ENCODE measurements at regions not wholly inside any gene's neighbourhood (a gene's known extent, or its start where the extent isn't known, plus 50 kb on each side); places are given as distances from the start of the nearest gene placed in this dataset.
A peak's percentile ranks its signal among the peaks of the same experiment; 100 is the strongest.

DNA sequence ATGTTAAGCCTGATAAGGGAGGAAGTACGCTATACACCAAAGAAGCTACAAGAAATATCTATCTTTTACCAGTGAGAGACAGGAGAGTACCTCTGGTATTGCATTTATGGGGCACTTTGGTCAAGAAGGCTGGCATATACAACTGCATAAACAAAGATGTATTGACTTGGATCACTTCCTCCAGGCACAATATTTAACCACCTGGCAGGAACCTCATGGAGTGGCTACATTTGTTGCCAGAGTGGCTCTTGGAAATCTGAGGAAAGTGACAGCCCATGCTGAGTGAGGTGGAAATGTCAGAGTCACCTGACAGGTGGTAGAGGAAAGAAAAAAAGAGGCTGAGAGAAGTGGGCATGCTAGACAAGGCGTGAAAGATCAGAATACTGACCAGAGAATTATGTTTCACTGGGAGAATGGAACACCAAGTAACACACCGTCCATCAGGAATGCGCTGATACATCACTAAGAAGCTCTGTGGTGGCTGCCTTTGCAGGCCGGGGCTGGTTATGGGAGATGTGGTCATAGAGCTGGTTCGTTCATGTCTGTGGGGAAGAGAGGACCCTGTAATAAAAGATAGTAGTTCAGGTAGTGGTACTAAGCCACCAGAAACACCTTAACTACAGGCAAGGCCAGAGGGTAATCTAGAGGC, 61.4 kb upstream of the UFL1 start:
- DNase-seq (ENCODE audit: low spot score): no peak
- FAIRE-seq: no peak

DNA sequence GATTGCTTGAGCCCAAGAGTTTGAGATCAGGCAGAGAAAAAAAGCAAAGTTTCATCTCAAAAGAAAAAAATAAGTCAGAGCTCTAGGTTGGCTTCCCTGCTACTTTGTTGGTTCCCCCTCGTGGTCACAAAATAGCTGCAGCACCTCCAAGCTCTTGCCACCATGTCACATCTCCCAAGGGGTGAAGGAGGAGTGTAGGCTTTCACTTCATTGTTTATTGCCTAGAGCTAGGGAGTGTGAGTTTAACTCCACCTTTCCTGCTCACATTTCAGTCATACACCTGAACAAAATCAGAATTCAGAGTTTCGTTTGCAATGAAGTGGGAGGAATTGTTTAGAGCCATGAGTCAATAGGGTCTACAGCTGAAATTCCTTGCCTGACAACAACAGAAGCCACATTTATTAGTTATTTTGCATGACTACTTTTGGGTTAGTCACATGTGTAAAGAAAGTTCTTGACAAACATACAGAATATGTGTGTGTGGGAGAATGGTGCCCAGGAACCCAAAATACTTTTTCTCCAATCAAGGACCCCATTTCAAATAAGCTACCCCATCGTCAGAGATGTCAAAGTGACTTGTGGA, 56.2 kb upstream of the UFL1 start:
- FAIRE-seq: no peak
- DNase-seq (ENCODE audit: low spot score): no peak

DNA sequence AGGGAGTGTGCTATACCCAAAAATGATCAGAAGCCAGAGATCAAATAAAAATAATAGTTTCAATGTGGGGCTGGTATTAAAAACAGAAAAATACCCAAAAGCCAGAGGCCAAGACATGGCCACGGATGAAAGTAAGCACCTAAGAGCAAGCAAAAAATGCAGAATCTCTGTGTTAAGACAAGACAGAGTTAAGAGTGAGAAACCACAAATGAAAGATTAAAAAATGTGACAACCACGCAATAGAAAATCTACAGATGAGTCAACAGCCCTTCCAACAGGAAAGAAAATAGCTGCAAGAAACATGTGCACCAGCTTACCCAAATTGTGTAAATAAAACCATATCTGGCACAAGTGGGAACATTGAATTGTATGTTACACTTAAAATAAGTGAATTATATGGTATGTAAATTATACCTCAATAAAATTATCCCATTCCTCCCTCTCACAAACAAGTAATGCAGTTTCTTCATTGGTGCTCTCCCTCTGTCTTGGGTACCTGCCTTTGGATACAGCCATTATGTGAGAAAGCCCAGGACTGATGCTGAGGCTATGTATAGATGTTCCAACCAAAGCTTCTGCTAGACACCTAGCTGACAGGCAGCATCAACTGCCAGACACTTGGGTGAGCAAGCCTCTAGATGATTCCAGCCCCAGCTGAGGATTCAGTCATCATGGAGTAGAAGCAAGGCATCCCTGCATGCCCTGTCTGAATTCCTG, 55.3 kb upstream of the UFL1 start:
- FAIRE-seq (no peak), DNase-seq (ENCODE audit: low spot score) (no peak)

DNA sequence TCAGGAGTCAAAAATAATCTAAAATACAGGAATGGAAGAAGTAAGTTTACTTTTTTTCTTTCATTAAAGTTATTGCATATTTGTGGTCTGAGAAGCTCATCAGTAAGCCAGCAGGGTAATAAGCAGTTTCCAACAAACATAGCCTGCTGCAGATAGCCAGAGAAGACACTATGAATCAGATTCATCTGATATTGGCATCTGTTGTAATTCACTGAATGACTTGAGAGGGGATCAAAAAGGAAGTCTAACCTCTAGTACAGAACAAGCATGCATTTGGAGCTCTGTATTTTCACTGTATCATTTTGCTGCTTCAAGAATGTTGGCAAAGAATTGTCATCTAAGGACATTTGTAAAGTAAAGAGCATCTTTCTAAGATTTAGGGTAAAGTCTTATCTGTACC, 53.8 kb upstream of the UFL1 start:
- DNase-seq (ENCODE audit: low spot score) (no peak), FAIRE-seq (no peak)

DNA sequence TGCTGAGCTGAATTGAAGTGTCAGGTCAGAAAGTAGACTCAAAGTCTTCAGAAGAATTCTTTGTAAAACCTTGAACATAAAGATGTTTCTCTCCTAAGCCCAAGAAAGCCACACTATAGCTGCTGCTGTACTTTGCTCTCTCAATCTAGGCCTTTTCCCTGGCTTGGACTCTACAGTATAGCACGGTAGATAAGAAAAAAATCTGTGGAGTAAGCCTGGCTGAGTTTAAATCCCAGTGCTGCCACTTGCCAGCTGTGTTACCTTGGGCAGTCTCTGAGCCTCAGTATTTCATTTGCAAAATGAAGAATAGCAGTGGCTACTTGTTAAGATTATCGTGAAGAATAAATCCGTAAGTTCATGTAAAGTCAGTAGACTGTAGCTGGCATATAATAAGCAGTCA, 53.3 kb upstream of the UFL1 start:
- FAIRE-seq (no peak), DNase-seq (ENCODE audit: low spot score) (no peak)

DNA sequence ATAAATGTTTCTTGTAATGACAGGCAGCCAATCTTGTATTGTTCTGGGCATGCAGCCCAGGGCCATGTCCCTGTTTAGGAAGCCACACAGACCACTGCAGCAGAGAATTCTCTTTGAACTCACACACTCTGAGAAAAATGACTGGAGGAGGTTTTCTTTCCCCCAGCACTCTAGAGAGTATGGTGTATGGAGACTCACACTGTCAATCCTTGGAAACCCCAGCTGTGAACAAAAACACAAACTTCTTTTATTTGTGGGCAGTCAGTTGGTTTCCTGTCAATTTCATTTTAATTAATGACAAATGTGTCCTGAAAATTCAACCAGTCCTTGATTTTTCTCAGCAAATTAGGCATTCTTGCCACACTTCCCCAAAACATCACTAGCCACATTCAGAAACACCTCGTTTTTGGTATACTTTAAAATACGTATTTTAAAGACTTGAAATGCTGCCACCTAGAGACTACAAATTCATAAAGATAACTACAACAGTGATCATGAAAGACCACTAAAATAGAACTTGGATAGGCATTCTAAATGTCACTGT, 52.9 kb upstream of the UFL1 start:
- FAIRE-seq (peak; percentile 21), DNase-seq (ENCODE audit: low spot score) (no peak)

DNA sequence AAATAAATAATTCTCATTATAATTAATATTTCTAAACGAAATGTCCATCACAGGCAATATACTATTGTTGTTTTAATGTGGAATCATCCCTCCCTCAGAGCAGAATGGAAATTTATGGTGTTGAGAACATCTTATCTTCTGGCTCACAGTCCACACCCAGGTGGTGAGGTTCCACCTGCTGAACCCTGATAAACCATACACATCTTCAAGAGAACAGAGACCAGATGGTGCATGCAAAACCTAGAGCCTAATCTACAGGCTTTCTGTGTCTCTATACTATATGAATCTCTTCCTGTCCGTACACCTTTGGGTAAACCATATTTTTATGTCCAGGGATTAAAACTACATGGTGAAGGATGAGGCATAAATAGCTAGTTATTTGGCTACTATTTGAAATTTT, 52.3 kb upstream of the UFL1 start:
- no peak for DNase-seq (ENCODE audit: low spot score)
- FAIRE-seq: no peak

DNA sequence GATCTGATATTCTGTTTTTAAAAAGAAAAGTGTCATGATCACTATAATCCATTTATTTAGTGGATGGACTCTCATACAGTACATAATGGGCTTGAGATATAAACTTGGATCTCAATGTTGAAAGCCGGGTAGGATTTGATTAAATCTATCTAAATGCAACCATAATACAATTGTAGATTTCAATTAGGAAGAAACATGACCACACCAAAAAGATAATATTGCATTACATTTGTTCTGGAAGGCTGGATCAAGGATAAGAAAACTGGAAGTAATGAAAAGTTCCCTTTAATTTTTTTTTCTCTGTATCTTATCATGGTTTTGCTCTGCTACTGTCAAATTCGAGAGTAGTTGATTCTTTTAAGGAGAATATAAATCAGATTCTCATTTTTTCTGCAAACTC, 51.3 kb upstream of the UFL1 start:
- no peak for DNase-seq (ENCODE audit: low spot score)
- no peak for FAIRE-seq

All from RCC 7860 (cell line).